ENCODE measurements at regions not wholly inside any gene's neighbourhood (a gene's known extent, or its start where the extent isn't known, plus 50 kb on each side); places are given as distances from the start of the nearest gene placed in this dataset.

DNA sequence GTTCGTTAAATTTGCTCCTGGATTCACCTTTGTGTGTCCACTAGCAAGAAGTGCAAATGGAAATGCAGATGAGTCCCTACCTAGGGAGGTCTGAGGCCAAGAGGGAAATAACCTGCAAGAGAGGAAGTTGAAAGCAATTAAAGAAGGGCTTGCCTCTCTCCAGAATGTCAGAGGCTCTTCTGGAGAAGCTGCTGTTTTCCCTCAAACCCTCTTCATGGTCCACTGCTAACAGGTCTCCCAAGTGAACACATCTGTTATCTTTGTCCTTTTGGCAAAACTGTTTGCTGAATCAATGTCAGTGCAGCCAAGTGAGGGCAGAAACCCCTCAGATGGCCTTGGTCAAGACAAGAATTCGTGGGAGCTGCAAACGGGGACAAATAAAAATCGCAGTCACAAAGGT lies 177.3 kb upstream of the PLXNA2 start:
- no peak for DNase-seq

GRCh38 chr1:208423526-208423925 lies 179.3 kb upstream of the PLXNA2 start:
- no peak for DNase-seq

GRCh38 chr1:208425096-208425495 lies 180.9 kb upstream of the PLXNA2 start:
- DNase-seq = no peak

GRCh38 chr1:208430220-208430619 lies 186.0 kb upstream of the PLXNA2 start:
- no peak for DNase-seq

DNA sequence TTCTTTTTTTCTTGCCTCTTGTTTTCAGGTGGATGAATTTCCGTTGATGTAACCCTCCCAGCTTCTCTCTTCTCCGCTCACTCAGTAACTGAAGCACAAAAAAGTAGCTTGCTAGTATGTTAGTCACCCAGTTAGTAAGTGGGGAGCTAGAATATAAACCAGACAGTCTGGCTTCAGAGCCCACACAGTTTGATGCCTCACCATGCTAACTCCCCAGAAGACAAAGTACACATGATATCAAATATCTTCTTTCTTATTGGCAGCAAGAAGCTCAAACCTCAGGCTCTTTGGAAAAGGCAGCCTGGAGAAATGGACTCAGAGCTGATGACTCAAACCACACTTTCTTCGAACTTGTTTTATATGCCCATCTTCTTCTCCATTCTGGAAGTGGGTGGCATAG lies 187.5 kb upstream of the PLXNA2 start:
- no peak for DNase-seq

DNA sequence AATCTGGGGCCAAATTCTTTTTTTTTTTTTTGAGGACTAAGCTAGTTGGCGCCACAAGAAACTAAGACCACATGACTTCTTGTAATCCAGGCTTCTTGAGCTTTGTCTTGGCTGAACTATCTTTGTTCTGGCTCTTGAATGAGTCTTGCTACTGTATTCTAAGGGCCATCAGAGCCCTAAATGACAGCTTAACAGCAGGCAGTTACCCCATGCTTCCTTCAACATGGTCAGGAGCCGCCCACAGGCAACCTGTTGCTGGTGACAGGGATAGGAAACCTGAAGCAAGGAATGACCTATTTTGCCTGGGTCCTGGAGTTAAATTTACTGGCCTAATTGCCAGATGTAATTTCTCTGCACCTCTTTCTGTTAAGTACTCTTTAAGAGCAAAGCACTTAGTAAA lies 188.2 kb upstream of the PLXNA2 start:
- DNase-seq = no peak

DNA sequence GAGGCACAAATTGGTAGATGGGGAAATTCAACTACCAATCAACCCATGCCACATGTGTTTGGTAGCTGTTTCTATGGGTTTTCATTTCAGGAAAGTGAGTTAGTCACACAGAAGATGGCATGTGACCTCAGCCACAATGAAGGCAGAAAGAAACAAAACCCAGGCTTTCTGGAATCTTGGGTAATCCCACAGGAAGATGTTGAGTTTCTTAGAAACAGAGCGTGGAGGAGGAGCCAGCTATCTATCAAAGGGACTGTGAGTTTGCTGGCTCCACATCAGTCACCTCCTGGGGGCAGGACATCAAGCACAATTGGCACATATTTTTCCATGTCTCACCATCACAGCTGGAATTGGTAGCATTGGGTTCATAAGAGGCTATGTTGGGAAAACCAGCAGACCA lies 188.9 kb upstream of the PLXNA2 start:
- DNase-seq = no peak

- DNase-seq = no peak
Measured at GRCh38 chr1:208433971-208434370, 189.8 kb upstream of the PLXNA2 start.

DNA sequence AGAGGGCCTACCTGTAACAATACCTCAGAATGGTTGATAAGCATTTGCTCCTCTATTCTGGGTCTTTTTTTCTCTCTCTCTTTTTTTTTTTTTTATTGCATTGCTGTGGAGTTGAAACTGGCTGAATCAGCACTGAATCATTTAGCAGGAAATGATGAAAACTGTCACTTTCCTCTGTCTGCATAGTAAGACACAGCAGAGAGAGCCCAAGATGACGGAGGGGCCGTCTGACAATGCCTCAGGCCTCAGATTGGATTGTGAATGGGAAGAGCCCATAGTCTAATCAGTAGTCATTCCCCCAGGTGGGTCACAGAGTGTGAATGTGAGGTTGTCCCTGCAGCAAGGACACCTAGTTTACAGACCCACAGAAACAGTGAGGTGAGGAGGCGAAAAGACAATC lies 193.2 kb upstream of the PLXNA2 start:
- DNase-seq = no peak

DNA sequence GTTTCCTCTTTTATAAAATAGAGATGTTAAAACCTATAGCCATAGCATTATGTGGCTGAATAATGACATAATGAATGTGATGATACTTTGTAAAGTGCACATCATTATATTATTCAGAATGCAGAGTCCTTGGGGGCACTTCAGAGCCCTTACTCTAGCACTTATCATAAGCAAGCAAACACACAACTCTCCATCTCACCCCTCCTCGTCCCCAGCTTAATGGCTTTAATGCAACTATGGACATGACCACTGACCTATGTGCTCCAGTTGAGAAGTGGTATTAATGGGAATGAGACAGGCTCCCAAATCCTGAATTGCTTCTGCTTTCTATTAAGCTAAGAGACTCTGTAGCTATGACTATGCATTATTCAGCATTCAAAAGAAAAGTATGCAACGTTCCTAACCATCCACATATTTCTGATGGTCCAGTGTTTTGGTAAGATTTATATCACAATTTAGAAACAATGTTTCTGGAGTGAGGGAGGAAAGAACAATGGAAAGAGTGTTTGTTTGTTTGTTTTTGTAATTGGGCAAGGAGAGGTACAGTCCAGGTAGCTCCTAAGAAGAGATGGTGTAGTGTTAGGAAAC lies 194.0 kb upstream of the PLXNA2 start:
- no peak for DNase-seq

GRCh38 chr1:208445758-208446203 lies 201.6 kb upstream of the PLXNA2 start:
- no peak for DNase-seq

GRCh38 chr1:208446271-208446691 lies 202.1 kb upstream of the PLXNA2 start:
- DNase-seq = no peak

- no peak for DNase-seq
Measured at GRCh38 chr1:208448425-208448824, 204.2 kb upstream of the PLXNA2 start.

DNA sequence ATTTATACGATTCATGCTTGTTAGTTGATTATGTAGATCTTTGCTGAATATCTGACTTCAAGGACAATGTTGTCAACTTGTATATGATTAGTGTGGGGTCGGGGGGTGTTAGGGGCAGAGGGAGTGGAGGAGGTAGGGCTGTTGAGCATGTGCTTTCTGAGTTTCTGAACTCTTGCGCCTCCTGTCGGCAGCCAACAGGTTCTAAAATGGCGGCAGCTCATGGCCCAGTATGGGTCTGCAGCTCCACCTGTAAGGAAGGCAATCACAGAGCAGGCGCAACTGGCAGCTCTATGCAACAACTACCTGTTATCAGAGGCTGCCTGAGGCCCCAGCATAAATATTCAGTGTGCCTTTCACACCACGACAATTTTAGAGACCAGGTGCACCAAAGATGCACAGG lies 205.8 kb upstream of the PLXNA2 start:
- DNase-seq = no peak

DNA sequence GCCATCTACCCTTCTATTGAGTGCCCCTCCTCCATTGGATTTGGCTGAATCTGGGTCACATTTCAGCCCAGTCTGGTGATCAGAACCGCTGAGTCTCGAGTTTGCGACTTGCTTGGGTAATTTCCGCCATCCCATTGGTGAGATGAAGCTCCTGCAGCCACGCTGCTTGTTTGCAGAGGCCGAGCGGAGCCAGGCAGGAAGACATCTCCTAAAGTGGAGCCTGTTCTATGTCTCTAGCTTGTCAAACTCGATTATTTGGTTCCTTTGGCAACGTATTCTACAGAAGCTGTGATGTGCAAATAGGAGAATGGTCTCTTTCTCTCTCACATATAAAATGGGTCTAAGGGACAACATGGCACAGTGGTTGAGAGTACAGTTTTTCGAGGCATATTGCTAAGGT lies 206.8 kb upstream of the PLXNA2 start:
- no peak for DNase-seq

GRCh38 chr1:208455821-208456220 lies 211.6 kb upstream of the PLXNA2 start:
- DNase-seq = no peak

GRCh38 chr1:208456487-208456886 lies 212.3 kb upstream of the PLXNA2 start:
- no peak for DNase-seq

GRCh38 chr1:208460823-208461222 lies 216.6 kb upstream of the PLXNA2 start:
- no peak for DNase-seq

- no peak for DNase-seq
Measured at GRCh38 chr1:208461680-208462079, 217.5 kb upstream of the PLXNA2 start.

GRCh38 chr1:208462761-208463160 lies 218.6 kb upstream of the PLXNA2 start:
- no peak for DNase-seq

- no peak for DNase-seq
Measured at GRCh38 chr1:208465266-208465665, 221.1 kb upstream of the PLXNA2 start.

DNA sequence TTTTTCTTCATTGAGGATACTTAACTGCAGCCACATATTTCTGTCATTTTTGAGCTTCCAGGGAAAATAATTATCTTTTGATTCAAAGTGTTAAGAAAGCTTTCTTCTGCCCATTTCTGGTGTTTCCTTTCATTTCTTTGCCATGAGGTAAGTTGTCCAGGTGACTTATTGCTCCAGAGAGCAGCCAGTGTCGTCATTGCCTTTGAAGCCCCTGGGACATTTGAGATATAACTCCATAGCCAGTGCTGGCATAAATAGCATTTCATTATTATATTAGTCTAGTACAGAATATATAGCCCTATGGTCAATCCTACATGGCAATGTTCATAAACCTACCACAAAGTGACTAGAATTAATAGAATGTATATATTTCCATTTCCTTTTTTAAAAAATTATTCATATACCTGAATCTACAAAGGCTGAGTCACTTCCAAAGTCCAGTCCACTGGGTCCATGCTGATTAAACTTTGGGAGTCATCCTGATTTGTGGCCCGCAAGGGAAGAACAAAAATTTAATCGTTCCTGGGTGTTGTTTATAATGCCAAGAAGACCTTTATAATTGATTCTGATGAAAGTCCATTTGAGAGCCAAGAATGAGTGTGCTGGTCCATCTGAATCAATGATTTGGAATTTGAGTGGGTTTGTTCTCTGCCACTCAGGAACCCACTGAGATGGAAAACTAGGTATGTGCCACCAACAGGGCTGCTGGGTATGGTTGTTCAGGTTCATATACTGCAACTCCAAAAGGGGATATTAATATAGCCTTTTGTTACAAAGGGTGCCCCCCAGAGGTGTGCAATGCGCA lies 221.8 kb upstream of the PLXNA2 start:
- DNase-seq = no peak

- no peak for DNase-seq
Measured at GRCh38 chr1:208467151-208467780, 223.1 kb upstream of the PLXNA2 start.

GRCh38 chr1:208475449-208475848 lies 231.3 kb upstream of the PLXNA2 start:
- no peak for DNase-seq

Data from activated gamma-delta T cell treated with Interleukin-2 at 50 U/mL for 16 hours (primary cell).